ENCODE measurements at regions not wholly inside any gene's neighbourhood (a gene's known extent, or its start where the extent isn't known, plus 50 kb on each side); places are given as distances from the start of the nearest gene placed in this dataset.

- WGBS (ENCODE audit: insufficient coverage, insufficient replicate concordance, low lambda C conversion rate, missing lambda C conversion rate): 0% methylated on average over 3 of the region's 3 CpGs
- RAD21 ChIA-PET (ENCODE audit: unreplicated experiment): interaction anchor here (0.9 to 15.3 kb wide), 6 partner anchors 9 to 129 kb away, joined by 3 to 450 read pairs (median 4); no protein-coding TSS in a partner anchor
- CTCF ChIA-PET: interaction anchor here (0.7 to 19.5 kb wide), 12 partner anchors 8 to 86 kb away, joined by 3 to 494 read pairs (median 4); no protein-coding TSS in a partner anchor
- BruUV-seq (replicated peaks): no TSS peak
- Histone ChIP-seq H3K4me3 (peak overlapping the region; percentile 22; the same call in 1 of the 2 replicates), H3K36me3 (ENCODE audit: control insufficient read depth in 2 of 2, insufficient read depth in 2 of 2, low read length in 1 of 2) (no peaks in the 10 kb centered on the region), H2AFZ (ENCODE audit: control insufficient read depth, low read depth, low read length) (peak overlapping the region; percentile 5; the same call in 1 of the 2 replicates), H3K9ac (ENCODE audit: control insufficient read depth, insufficient read depth, low read length) (0 out of 2 replicates have a peak overlapping the region, but pooled peaks have one; percentile 29), H3K79me2 (ENCODE audit: control insufficient read depth, insufficient read depth, low read length) (peaks cover 87% of the 10 kb centered on the region), H3K27me3 (replicated peaks in 1 of 2; ENCODE audit: control insufficient read depth in 2 of 2, insufficient read depth in 2 of 2, low read length in 1 of 2) (no peaks in the 10 kb centered on the region), H3K4me2 (ENCODE audit: control insufficient read depth, insufficient read depth) (peak overlapping the region; percentile 80), H3K9me3 (replicated peaks; ENCODE audit: control insufficient read depth, insufficient read depth, low read length) (peaks cover 2% of the 10 kb centered on the region; the same call in 1 of the 3 replicates), H3K4me1 (ENCODE audit: control insufficient read depth, insufficient read depth, low read length) (peaks cover 86% of the 10 kb centered on the region), H3K27ac (ENCODE audit: control insufficient read depth, insufficient read depth) (peak overlapping the region; percentile 65), H4K20me1 (ENCODE audit: control insufficient read depth, insufficient read depth) (no peaks in the 10 kb centered on the region)
- in situ Hi-C loops (cut with MboI) (no loop called here), intact Hi-C loops (cut with micrococcal nuclease; ENCODE audit: unreplicated experiment) (loop anchor here (10.0 kb wide), 1 partner anchor 191 kb away; the partner anchor contains the start of gene BEND6)
- DNase-seq (ENCODE audit: low read depth, low spot score) (peak; percentile 84), ATAC-seq (peak; percentile 51), FAIRE-seq (no peak)
- SMC1A ChIA-PET (ENCODE audit: uncharacterized antibody, unreplicated experiment): interaction anchor here (0.6 to 20.4 kb wide), 13 partner anchors 9 to 126 kb away, joined by 3 to 396 read pairs (median 4); no protein-coding TSS in a partner anchor
- POLR2A ChIA-PET: interaction anchor here (0.9 kb wide), 1 partner anchor 22 kb away, joined by 3 read pairs; no protein-coding TSS in a partner anchor
- TF ChIP-seq TBL1XR1 (IDR thresholded peaks at IDR 0.05; ENCODE audit: low read depth, low read length) (peak; percentile 59; the same call in 1 of the 2 replicates), STAT3 (IDR thresholded peaks at IDR 0.05; ENCODE audit: low read depth, low read length) (no peak), EED (IDR thresholded peaks at IDR 0.05; ENCODE audit: low read depth) (peak; percentile 76), RAD21 (IDR thresholded peaks at IDR 0.05; ENCODE audit: insufficient read depth, low read depth, low read length) (peak; percentile 60), YBX1 (IDR thresholded peaks at IDR 0.05) (no peak), DPF2 (IDR thresholded peaks at IDR 0.05) (no peak), BRCA1 (IDR thresholded peaks at IDR 0.05; ENCODE audit: low read depth, low read length) (no peak), CEBPB (IDR thresholded peaks at IDR 0.05; ENCODE audit: borderline replicate concordance in 1 of 2, low read depth in 2 of 2, low read length in 2 of 2) (no peak), RFX5 (IDR thresholded peaks at IDR 0.05; ENCODE audit: low read depth, low read length) (no peak), TCF3 (IDR thresholded peaks at IDR 0.05; ENCODE audit: borderline replicate concordance, insufficient read depth, low read depth, low read length) (0 out of 2 replicates have a peak, but pooled peaks have one; percentile 65), FOXM1 (IDR thresholded peaks at IDR 0.05; ENCODE audit: low read depth, low read length) (0 out of 2 replicates have a peak, but pooled peaks have one; percentile 53), SP1 (IDR thresholded peaks at IDR 0.05; ENCODE audit: low read depth, low read length) (no peak), CREM (IDR thresholded peaks at IDR 0.05; ENCODE audit: low read depth) (peak; percentile 74; the same call in 1 of the 2 replicates), RBBP5 (conservative IDR thresholded peaks at IDR 0.05) (no peak), ZBTB33 (IDR thresholded peaks at IDR 0.05) (no peak), FOXK2 (IDR thresholded peaks at IDR 0.05) (no peak), SMAD5 (IDR thresholded peaks at IDR 0.05; ENCODE audit: low read depth) (no peak), ZNF622 (IDR thresholded peaks at IDR 0.05) (0 out of 2 replicates have a peak, but pooled peaks have one; percentile 13), RELA (IDR thresholded peaks at IDR 0.05; ENCODE audit: borderline replicate concordance, partially characterized antibody) (no peak), EP300 (IDR thresholded peaks at IDR 0.05; ENCODE audit: borderline replicate concordance in 1 of 2, control insufficient read depth in 1 of 2, low read depth in 2 of 2, low read length in 2 of 2) (peak in 1 of 2 experiments; percentile 30; a peak in 2 of 4 replicates), RUNX3 (IDR thresholded peaks at IDR 0.05; ENCODE audit: low read length) (peak; percentile 77)
- TF ChIP-seq, protein P1, sequence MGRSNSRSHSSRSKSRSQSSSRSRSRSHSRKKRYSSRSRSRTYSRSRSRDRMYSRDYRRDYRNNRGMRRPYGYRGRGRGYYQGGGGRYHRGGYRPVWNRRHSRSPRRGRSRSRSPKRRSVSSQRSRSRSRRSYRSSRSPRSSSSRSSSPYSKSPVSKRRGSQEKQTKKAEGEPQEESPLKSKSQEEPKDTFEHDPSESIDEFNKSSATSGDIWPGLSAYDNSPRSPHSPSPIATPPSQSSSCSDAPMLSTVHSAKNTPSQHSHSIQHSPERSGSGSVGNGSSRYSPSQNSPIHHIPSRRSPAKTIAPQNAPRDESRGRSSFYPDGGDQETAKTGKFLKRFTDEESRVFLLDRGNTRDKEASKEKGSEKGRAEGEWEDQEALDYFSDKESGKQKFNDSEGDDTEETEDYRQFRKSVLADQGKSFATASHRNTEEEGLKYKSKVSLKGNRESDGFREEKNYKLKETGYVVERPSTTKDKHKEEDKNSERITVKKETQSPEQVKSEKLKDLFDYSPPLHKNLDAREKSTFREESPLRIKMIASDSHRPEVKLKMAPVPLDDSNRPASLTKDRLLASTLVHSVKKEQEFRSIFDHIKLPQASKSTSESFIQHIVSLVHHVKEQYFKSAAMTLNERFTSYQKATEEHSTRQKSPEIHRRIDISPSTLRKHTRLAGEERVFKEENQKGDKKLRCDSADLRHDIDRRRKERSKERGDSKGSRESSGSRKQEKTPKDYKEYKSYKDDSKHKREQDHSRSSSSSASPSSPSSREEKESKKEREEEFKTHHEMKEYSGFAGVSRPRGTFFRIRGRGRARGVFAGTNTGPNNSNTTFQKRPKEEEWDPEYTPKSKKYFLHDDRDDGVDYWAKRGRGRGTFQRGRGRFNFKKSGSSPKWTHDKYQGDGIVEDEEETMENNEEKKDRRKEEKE (IDR thresholded peaks at IDR 0.05): no peak
Measured at GRCh38 chr6:56764081-56764566, 121.4 kb upstream of the DST start.
